Glomerular visceral epithelial cell (primary cell): ENCODE measurements at regions not wholly inside any gene's neighbourhood (a gene's known extent, or its start where the extent isn't known, plus 50 kb on each side); places are given as distances from the start of the nearest gene placed in this dataset.
"Not testable (repeated sequence)": the region's sequence is repeated elsewhere in the genome, so short reads cannot be mapped to it uniquely, and the experiment has no call there.

ENCODE experiments used
- DNase-seq: peaks from one replicate; pipeline ENCODE4 v3.0.0-alpha.2; 2016; ENCODE audit errors: extremely low spot score

- DNase-seq: not testable (repeated sequence)
Measured at GRCh38 chr9:91021656-91022055, 220.0 kb downstream of the SYK start.

- no peak for DNase-seq
Measured at GRCh38 chr9:91023741-91024140, 222.1 kb downstream of the SYK start.

- DNase-seq: no peak
Measured at GRCh38 chr9:91024841-91025240, 223.2 kb downstream of the SYK start.

GRCh38 chr9:91025856-91026255 lies 224.2 kb downstream of the SYK start:
- DNase-seq: no peak

GRCh38 chr9:91026266-91026665 lies 224.6 kb downstream of the SYK start:
- no peak for DNase-seq

GRCh38 chr9:91027005-91027404 lies 225.4 kb downstream of the SYK start:
- DNase-seq: no peak

- DNase-seq: no peak
Measured at GRCh38 chr9:91028166-91028827, 226.7 kb downstream of the SYK start.

GRCh38 chr9:91029650-91030361 lies 228.2 kb downstream of the SYK start:
- DNase-seq: no peak

- peak; percentile 36 for DNase-seq
Measured at GRCh38 chr9:91032121-91032531, 230.5 kb downstream of the SYK start.

- no peak for DNase-seq
Measured at GRCh38 chr9:91033270-91033669, 231.7 kb downstream of the SYK start.

- no peak for DNase-seq
Measured at GRCh38 chr9:91033797-91034196, 232.2 kb downstream of the SYK start.

GRCh38 chr9:91034521-91034920 lies 232.9 kb downstream of the SYK start:
- DNase-seq: no peak

GRCh38 chr9:91034976-91035824 lies 233.6 kb downstream of the SYK start:
- DNase-seq: no peak

GRCh38 chr9:91035825-91036208 lies 234.2 kb downstream of the SYK start:
- DNase-seq: no peak

GRCh38 chr9:91036356-91036755 lies 234.7 kb downstream of the SYK start:
- DNase-seq: no peak

- DNase-seq: peak; percentile 80
Measured at GRCh38 chr9:91036826-91037510, 235.3 kb downstream of the SYK start.

- peak; percentile 72 for DNase-seq
Measured at GRCh38 chr9:91037511-91038482, 236.2 kb downstream of the SYK start.

GRCh38 chr9:91038483-91039124 lies 237.0 kb downstream of the SYK start:
- DNase-seq: no peak

- no peak for DNase-seq
Measured at GRCh38 chr9:91039125-91039834, 237.7 kb downstream of the SYK start.

- DNase-seq: no peak
Measured at GRCh38 chr9:91039835-91040140, 238.2 kb downstream of the SYK start.
